OCI-LY3 (cell line): ENCODE measurements at regions not wholly inside any gene's neighbourhood (a gene's known extent, or its start where the extent isn't known, plus 50 kb on each side); places are given as distances from the start of the nearest gene placed in this dataset.

Experiments used
- EZH2phosphoT487 ChIP-seq: fragments of 200-600 bp; shearing (Covaris generic); IDR thresholded peaks from 2 replicates; pipeline ENCODE4 v1.6.1; 2018; ENCODE audit warnings: antibody characterized with exemption, mixed run types, low read depth
- TF ChIP-seq, protein P1 (sequence below): fragments of 200-600, 300-600 bp; sonication (generic); IDR thresholded peaks from 2 replicates; pipeline ENCODE4 v1.5.1; 2014; ENCODE audit warnings: antibody characterized with exemption, low read length, low read depth

GRCh38 chr14:106786697-106787096 is 1260.3 kb downstream of the TMEM121 start:
- TF ChIP-seq, protein P1, sequence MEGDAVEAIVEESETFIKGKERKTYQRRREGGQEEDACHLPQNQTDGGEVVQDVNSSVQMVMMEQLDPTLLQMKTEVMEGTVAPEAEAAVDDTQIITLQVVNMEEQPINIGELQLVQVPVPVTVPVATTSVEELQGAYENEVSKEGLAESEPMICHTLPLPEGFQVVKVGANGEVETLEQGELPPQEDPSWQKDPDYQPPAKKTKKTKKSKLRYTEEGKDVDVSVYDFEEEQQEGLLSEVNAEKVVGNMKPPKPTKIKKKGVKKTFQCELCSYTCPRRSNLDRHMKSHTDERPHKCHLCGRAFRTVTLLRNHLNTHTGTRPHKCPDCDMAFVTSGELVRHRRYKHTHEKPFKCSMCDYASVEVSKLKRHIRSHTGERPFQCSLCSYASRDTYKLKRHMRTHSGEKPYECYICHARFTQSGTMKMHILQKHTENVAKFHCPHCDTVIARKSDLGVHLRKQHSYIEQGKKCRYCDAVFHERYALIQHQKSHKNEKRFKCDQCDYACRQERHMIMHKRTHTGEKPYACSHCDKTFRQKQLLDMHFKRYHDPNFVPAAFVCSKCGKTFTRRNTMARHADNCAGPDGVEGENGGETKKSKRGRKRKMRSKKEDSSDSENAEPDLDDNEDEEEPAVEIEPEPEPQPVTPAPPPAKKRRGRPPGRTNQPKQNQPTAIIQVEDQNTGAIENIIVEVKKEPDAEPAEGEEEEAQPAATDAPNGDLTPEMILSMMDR = no peak
- no peak for TF ChIP-seq EZH2phosphoT487
